ENCODE measurements at regions not wholly inside any gene's neighbourhood (a gene's known extent, or its start where the extent isn't known, plus 50 kb on each side); places are given as distances from the start of the nearest gene placed in this dataset.

DNA sequence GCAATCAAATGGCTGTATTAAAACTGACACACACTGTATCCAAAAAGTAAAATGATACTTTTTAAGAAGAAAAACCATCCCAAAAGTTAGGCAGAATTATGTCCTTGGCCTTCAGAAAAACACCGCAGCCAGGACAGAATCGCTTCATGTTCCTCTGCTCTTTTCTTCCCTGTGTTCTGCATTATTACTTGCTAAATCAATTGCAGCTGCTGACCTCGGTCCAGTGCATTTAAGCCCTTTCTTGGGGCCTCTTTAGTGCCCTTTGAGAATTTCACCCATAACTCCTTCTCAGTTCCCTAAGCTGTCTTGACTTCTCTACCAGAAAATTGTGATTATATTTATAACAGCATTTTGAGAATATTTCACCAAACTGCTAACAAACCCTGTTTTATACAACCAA lies 696.9 kb downstream of the PCDH7 start:
- Histone ChIP-seq H2AFZ (ENCODE audit: low read length) (no peak overlapping the region), H3K27me3 (ENCODE audit: low read length) (no peaks in the 10 kb centered on the region), H3K36me3 (ENCODE audit: low read depth, low read length) (no peaks in the 10 kb centered on the region), H3K79me2 (ENCODE audit: low read length) (no peaks in the 10 kb centered on the region), H3K4me3 (ENCODE audit: low read length) (no peak overlapping the region), H3K4me2 (ENCODE audit: low read length) (no peak overlapping the region), H3K9ac (ENCODE audit: low read length) (no peak overlapping the region), H3K9me3 (ENCODE audit: low read length) (no peaks in the 10 kb centered on the region), H3K9me2 (replicated peaks; ENCODE audit: low read length) (no peaks in the 10 kb centered on the region), H3K4me1 (ENCODE audit: insufficient read depth, low read length) (no peaks in the 10 kb centered on the region), H3K27ac (ENCODE audit: low read length) (no peak overlapping the region), H4K20me1 (ENCODE audit: low read length) (no peaks in the 10 kb centered on the region), H3F3A (ENCODE audit: low read length, unreplicated experiment) (no peaks in the 10 kb centered on the region)
- no TSS peak for BruUV-seq (replicated peaks)
- POLR2A ChIA-PET (ENCODE audit: unreplicated experiment) = no interaction called here
- TF ChIP-seq EZH2phosphoT487 (IDR thresholded peaks at IDR 0.05; ENCODE audit: borderline replicate concordance, low read length) (no peak), EZH2 (IDR thresholded peaks at IDR 0.05; ENCODE audit: low read length, unreplicated experiment) (no peak)
- TF ChIP-seq, protein P1, sequence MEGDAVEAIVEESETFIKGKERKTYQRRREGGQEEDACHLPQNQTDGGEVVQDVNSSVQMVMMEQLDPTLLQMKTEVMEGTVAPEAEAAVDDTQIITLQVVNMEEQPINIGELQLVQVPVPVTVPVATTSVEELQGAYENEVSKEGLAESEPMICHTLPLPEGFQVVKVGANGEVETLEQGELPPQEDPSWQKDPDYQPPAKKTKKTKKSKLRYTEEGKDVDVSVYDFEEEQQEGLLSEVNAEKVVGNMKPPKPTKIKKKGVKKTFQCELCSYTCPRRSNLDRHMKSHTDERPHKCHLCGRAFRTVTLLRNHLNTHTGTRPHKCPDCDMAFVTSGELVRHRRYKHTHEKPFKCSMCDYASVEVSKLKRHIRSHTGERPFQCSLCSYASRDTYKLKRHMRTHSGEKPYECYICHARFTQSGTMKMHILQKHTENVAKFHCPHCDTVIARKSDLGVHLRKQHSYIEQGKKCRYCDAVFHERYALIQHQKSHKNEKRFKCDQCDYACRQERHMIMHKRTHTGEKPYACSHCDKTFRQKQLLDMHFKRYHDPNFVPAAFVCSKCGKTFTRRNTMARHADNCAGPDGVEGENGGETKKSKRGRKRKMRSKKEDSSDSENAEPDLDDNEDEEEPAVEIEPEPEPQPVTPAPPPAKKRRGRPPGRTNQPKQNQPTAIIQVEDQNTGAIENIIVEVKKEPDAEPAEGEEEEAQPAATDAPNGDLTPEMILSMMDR (conservative IDR thresholded peaks at IDR 0.05; ENCODE audit: low read depth, low read length) = no peak
- CTCF ChIA-PET = no interaction called here
- intact Hi-C loops (cut with micrococcal nuclease) = loop anchor here (10.0 kb wide), 1 partner anchor 98 kb away; no protein-coding TSS in a partner anchor
- no peak for ATAC-seq
- DNase-seq = no peak

DNA sequence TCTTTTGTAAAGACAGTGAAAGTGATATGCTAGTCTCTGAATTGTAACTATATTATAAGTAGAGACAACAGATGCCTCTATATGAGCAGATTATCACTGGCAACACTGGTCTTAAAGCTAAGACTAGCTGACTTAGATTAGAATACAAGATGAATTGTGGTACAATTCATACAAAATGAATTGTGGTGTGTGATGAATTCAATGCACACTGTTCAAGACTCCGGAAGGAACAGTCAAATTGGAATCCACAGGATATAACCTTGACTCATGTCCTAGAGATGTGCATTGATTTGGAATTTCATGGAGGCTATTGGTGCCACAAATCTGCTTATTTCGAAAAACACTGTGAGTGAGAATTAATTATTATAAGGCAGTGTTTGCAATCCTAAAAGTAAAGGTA lies 701.8 kb downstream of the PCDH7 start:
- Histone ChIP-seq H3K9me3 (ENCODE audit: low read length) (no peaks in the 10 kb centered on the region), H4K20me1 (ENCODE audit: low read length) (no peaks in the 10 kb centered on the region), H3K4me3 (ENCODE audit: low read length) (no peak overlapping the region), H3K4me1 (ENCODE audit: insufficient read depth, low read length) (no peaks in the 10 kb centered on the region), H2AFZ (ENCODE audit: low read length) (no peak overlapping the region), H3K27me3 (ENCODE audit: low read length) (no peaks in the 10 kb centered on the region), H3K4me2 (ENCODE audit: low read length) (no peak overlapping the region), H3K9me2 (replicated peaks; ENCODE audit: low read length) (no peaks in the 10 kb centered on the region), H3K27ac (ENCODE audit: low read length) (no peak overlapping the region), H3K36me3 (ENCODE audit: low read depth, low read length) (no peaks in the 10 kb centered on the region), H3K9ac (ENCODE audit: low read length) (no peak overlapping the region), H3K79me2 (ENCODE audit: low read length) (no peaks in the 10 kb centered on the region), H3F3A (ENCODE audit: low read length, unreplicated experiment) (no peaks in the 10 kb centered on the region)
- BruUV-seq (replicated peaks) = no TSS peak
- POLR2A ChIA-PET (ENCODE audit: unreplicated experiment) = no interaction called here
- CTCF ChIA-PET = no interaction called here
- DNase-seq = no peak
- intact Hi-C loops (cut with micrococcal nuclease) = no loop called here
- TF ChIP-seq EZH2phosphoT487 (IDR thresholded peaks at IDR 0.05; ENCODE audit: borderline replicate concordance, low read length) (no peak), EZH2 (IDR thresholded peaks at IDR 0.05; ENCODE audit: low read length, unreplicated experiment) (no peak)
- TF ChIP-seq, protein P1 (conservative IDR thresholded peaks at IDR 0.05; ENCODE audit: low read depth, low read length) = no peak
- no peak for ATAC-seq

DNA sequence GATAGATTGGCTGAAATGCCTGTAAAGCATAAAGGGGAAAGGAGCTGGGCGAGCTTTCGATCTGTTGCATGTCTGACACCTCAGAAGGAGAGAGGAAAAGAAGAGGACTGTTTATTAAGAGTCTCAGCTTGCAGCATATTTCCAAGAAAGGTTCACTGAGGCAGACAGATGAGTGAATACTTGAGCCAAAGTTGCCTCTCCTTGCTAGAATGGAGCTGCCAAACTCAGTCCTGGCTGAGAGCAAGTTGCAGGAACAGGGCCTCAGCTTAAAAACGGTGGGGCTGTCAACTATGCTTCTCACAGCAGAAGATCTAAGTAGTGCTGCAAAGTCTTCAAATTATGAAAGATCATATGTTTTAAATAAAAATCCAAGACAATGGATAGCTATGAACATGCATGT lies 707.5 kb downstream of the PCDH7 start:
- Histone ChIP-seq H3K4me1 (ENCODE audit: insufficient read depth, low read length) (no peaks in the 10 kb centered on the region), H3K27ac (ENCODE audit: low read length) (no peak overlapping the region), H3F3A (ENCODE audit: low read length, unreplicated experiment) (no peaks in the 10 kb centered on the region), H3K36me3 (ENCODE audit: low read depth, low read length) (no peaks in the 10 kb centered on the region), H4K20me1 (ENCODE audit: low read length) (no peaks in the 10 kb centered on the region), H3K9me3 (ENCODE audit: low read length) (no peaks in the 10 kb centered on the region), H3K79me2 (ENCODE audit: low read length) (no peaks in the 10 kb centered on the region), H3K9ac (ENCODE audit: low read length) (no peak overlapping the region), H3K4me3 (ENCODE audit: low read length) (no peak overlapping the region), H3K27me3 (ENCODE audit: low read length) (no peaks in the 10 kb centered on the region), H3K9me2 (replicated peaks; ENCODE audit: low read length) (no peaks in the 10 kb centered on the region), H2AFZ (ENCODE audit: low read length) (no peak overlapping the region), H3K4me2 (ENCODE audit: low read length) (no peak overlapping the region)
- POLR2A ChIA-PET (ENCODE audit: unreplicated experiment) = no interaction called here
- TF ChIP-seq, protein P1 (conservative IDR thresholded peaks at IDR 0.05; ENCODE audit: low read depth, low read length) = no peak
- TF ChIP-seq EZH2phosphoT487 (IDR thresholded peaks at IDR 0.05; ENCODE audit: borderline replicate concordance, low read length) (no peak), EZH2 (IDR thresholded peaks at IDR 0.05; ENCODE audit: low read length, unreplicated experiment) (no peak)
- CTCF ChIA-PET = no interaction called here
- DNase-seq (no peak), ATAC-seq (no peak)
- no TSS peak for BruUV-seq (replicated peaks)
- intact Hi-C loops (cut with micrococcal nuclease) = no loop called here
